GM19463 (cell line): ENCODE measurements at regions not wholly inside any gene's neighbourhood (a gene's known extent, or its start where the extent isn't known, plus 50 kb on each side); places are given as distances from the start of the nearest gene placed in this dataset.
"Not testable (repeated sequence)": the region's sequence is repeated elsewhere in the genome, so short reads cannot be mapped to it uniquely, and the experiment has no call there.

Source experiments
- ATAC-seq: cut with Tn5 transposase; IDR thresholded peaks from one replicate; pipeline ENCODE4 v1.9.1; 2021; ENCODE audit warnings: mild to moderate bottlenecking, moderate library complexity; ENCODE audit not compliant: unreplicated experiment

- ATAC-seq = no peak
Measured at GRCh38 chr14:81584495-81584894, 50.8 kb upstream of the SEL1L start.

DNA sequence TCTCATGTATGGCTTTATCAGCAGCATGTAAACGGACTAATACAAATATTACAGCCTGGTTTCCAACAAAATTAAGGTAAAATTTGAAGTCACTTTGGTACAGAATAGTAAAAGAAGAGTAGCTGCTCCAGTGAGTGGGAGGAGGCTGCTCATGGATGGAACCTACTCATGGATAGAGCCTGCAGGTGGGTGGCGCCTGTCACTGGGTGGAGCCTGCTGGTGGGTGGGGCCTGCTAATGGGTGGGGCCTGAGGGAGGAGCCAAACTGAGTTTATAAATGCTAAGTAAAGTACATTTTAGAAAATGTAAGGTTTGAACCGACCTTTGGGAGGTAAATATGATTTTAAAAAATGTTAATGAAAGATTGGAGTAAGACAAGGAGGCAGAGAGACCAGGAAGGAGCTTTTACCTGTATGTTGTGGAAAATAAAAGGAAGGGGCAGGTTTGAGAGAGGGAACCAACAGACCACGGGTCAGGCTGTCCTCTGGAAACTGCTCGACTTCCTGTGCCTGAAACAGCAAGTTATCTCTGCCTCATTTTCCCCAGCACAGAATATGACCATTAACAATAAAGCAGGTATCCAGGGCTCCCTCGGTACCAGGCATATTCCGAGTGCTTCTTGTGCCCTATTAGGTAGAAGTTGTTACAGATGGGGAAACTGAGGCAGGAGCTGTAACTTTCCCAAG lies 55.9 kb upstream of the SEL1L start:
- no peak for ATAC-seq

- no peak for ATAC-seq
Measured at GRCh38 chr14:81591266-81591665, 57.6 kb upstream of the SEL1L start.

DNA sequence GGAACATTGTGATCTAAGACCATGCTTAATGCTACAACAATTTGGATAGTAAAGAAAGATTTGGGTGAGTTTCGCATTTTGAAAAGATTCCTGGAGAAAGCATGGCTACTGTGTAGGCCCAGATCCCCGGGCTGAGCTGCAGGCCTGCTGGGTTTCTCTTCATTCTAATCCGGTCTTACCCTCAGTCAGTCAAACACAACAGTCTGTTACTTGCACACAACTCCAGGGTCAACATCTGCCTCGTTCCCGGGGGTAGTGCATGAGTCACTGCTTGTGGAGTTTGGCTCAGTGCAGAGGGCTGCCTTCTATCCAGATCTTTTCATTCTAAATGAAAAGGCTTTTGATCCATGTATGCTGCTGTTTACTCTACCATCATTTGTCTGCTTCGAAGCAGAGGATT lies 60.4 kb upstream of the SEL1L start:
- no peak for ATAC-seq

DNA sequence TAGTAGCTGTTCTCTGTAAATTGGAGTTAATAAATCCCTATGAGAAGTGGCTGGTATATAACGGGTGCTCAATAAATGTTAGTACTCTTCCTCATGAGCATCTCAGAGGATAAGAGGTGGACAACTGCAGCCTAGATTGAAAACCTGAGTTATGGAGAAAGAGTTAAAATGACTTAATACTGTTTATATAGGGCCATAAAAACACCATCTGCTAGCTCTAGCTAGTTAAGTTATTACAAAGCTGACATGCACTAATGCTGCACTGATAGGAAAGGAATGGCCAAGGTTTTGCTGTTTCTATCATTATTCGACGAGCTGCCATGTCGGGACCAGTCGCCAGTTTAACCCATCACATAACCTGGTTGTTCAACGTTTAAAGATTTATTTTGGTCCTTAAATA lies 72.0 kb upstream of the SEL1L start:
- ATAC-seq = no peak

DNA sequence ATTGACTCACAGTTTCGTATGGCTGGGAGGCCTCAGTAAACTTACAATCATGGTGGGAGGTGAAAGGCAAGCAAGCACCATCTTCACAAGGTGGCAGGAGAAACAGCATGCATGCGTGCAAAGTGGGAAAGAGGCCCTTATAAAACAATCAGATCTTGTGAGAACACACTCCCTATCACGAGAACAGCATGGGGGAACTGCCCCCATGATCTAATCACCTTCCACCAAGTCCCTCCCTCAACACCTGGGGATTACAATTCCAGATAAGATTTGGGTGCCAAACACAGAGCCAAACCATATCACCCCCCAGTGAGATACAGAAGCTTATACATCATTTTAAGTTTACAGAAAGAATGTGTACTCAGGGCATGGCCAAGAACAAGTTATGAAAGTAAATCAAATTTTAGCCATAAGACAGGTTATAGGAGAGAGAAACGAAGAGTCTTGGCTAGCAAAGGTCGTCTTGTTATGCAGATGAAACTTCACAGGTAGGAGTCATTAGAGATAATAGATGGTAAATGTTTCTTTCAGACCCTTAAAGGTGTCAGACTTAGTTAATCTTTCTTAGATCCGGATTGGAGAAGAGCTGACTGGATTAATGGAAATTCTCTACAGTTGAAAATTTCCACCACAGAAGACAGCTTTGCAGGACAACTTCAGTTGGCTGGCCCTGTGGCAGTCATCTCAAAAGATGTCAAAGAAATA lies 79.8 kb upstream of the SEL1L start:
- ATAC-seq = no peak

GRCh38 chr14:81614302-81614701 lies 80.6 kb upstream of the SEL1L start:
- ATAC-seq = not testable (repeated sequence)

DNA sequence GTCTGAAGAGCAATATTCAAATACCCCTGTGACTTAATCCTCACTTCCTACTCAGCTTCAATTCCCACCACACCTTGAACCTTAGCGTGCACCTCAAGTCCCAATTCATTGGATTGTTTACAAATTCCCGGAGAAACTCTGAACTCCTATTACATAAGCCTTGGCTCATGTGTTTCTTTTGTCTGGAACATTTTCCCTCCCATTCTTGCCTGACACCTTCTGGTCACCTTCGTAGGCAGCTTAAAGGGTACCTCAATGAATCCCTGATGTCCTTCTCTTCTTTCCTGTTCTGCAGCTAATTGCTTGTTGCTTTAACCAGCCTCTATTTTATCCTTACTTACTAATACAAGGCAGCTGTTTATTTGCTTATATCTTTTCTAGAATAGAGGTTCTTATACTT lies 85.0 kb upstream of the SEL1L start:
- ATAC-seq = no peak

GRCh38 chr14:81619816-81620215 lies 86.2 kb upstream of the SEL1L start:
- ATAC-seq = no peak

DNA sequence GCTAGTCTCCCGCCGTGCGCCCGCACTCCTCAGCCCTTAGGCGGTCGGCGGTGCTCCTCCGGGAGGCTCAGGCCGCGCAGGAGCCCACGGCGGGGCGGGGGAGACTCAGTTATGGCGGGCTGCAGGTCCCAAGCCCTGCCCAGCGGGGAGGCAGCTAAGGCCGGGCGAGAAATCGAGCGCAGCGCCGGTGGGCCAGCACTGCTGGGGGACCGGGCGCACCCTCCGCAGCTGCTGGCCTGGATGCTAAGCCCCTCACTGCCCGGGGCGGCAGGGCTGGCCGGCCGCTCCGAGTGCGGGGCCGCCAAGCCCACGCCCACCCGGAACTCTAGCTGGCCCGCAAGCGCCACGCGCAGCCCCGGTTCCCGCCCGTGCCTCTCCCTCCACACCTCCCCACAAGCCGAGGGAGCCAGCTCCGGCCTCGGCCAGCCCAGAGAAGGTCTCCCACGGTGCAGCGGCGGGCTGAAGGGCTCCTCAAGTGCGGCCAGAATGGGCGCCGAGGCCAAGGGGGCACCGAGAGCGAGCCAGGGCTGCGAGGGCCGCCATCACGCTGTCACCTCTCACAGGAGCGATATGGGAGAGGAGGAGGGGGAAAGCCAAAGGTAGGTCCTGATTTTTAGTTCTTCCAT lies 90.2 kb upstream of the SEL1L start:
- ATAC-seq = not testable (repeated sequence)

- no peak for ATAC-seq
Measured at GRCh38 chr14:81625343-81625742, 91.7 kb upstream of the SEL1L start.

DNA sequence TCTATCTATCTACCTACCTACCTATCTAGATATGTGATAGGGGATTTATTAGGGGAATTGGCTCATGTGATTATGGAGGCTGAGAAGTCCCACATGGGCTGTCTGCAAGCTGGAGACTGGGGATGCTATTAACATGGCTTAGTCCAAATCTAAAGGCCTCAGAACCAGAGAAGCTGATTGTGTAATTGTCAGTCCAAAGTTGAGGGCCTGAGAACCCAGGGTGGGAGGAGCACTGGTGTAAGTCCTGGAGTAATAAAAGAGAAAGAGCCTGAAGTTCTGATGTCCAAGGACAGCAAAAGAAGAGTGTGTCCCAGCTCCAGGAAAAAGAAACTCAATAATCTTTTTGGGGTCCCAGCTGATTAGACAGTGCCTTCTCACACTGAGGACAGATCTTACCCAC lies 98.5 kb upstream of the SEL1L start:
- ATAC-seq = no peak

DNA sequence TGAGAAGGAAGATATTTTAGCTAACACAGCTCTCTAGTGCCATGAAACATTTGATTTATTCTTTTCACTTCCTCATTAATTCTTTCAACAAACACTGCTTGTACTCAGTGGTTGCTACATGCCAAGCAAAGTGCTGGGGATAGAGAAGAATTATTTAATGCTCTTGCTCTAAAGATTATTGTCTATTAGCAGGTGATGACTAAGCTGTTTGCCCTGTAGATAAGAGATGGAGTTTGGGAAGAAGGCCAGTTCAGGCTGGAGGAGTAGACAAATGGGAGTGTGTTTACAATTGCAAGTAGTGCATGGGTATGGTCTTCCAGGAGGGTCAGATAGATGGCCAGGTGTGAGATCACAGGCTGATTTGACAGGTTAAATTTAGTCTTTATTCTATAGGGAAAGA lies 99.8 kb upstream of the SEL1L start:
- no peak for ATAC-seq

DNA sequence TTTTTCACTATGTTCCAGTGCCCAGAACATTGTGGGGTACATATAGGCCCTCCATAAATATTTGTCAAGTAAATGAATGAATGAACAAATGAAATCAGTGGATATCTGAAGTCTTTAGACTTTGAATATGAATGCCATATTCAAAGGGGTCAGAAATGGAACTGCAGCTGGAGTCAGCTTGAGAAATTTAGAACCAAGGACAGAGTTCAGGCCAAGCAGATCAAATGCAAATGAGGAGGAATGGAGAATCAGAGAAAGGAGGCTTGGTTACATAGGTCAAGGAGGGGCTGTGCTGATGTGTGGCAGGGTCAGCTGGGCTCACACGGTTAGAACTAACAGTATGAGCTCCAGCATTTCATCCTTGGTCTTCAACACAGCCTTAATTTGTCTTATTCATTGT lies 104.0 kb upstream of the SEL1L start:
- ATAC-seq = no peak

DNA sequence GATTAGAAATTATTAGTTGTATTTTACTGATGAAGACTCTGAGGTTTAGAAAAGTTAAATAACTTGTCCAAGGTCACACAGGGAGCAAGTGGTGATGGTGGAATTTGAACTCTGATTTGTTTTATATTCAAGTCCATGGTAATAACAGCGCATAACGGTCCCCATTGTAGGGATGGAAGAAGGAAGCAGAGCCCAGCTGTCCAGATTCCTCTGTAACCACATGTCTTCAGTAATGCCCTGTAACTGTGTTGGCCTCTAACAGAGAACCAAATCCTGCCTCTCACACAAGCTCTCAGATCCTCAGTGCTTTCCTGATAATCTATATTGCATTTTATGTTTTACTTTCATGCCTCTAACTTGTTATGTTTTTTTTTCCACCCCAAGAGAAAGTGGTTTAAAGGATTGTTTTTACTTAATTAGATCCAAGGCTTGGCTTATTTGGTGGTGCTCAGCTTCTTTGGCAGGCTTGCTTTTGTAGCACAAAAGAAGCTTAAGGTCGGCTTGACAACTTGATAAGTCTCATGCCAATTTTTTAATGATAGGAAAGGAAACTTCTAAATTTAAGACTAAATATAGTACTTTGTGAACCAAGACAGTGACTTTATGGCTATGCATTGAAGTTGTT lies 105.1 kb upstream of the SEL1L start:
- ATAC-seq = no peak

DNA sequence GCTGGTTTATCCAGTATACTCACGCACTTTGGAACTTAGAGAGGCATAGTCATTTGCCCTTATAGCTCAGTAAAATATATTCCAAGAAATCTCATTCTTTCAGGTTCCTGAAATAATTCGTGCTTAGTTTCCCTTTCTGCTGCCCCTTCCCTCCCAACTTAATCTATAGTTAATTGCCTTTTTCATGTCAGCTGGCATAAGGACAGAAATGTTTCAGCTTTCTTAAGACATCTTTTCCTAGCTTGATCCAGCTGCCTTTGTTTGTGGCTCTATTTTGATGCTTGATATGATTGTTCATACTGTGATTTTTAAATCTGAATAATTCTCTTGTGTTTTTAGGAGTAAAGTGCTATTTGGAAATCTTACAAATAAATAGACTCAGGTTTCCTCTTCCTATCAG lies 120.0 kb upstream of the SEL1L start:
- no peak for ATAC-seq

- ATAC-seq = no peak
Measured at GRCh38 chr14:81655423-81656314, 122.0 kb upstream of the SEL1L start.

DNA sequence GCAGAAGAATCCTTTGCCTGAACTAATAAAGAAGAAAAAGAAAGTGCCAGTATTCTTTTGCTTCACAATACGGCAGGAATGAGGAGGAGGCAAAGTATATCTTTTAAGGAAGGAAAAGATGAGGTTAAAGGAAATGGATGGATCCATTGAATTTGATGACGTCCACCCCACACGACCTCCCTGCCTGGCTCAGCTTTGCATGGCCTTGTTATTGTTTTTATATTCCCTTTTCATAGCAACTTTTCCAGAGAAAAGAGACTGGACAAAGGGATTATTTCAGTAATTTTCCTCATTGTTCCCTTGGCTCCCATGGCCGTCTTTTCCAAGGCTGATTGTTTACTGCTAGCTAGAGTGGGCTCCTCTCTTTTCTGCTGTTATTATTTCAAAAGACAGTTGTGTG lies 123.2 kb upstream of the SEL1L start:
- ATAC-seq = no peak

DNA sequence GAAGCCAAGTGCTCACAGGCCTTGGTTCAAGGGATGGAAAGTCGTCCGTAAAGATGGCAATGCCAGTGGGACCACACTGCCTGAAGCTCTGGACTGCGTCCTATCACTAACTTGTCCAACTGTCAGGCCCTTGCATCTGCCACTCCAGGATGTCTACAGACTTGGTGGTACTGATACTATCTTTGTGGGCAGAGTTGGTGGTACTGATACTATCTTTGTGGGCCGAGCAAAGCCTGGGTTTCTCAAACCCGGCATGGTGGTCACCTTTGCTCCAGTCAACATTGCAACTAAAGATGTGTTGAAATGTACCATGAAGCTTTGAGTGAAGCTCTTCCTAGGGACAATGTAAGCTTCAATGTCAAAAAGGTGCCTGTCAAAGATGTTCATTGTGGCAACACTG lies 128.4 kb upstream of the SEL1L start:
- ATAC-seq = no peak

GRCh38 chr14:81662570-81663197 lies 129.0 kb upstream of the SEL1L start:
- ATAC-seq = no peak
